Trophoblast cell (in vitro differentiated cells and primary cell): ENCODE measurements at regions not wholly inside any gene's neighbourhood (a gene's known extent, or its start where the extent isn't known, plus 50 kb on each side); places are given as distances from the start of the nearest gene placed in this dataset.

ENCODE experiments used
- DNase-seq, 2 donors: peaks; one replicate each; pipeline ENCODE4 v3.0.0-alpha.2; 2016
- H2AFZ ChIP-seq: 2 replicates; pipeline ENCODE4 v1.6.1; 2013; ENCODE audit warnings: low read length, moderate library complexity, mild to moderate bottlenecking; ENCODE audit not compliant: insufficient read depth, poor library complexity
- H2AK5ac ChIP-seq: 2 replicates; pipeline ENCODE4 v1.6.1; 2013; ENCODE audit warnings: mild to moderate bottlenecking, low read length
- H2BK120ac ChIP-seq: 2 replicates; pipeline ENCODE4 v1.6.1; 2013; ENCODE audit warnings: low read length, mild to moderate bottlenecking, moderate library complexity; ENCODE audit not compliant: insufficient read depth, poor library complexity
- H2BK12ac ChIP-seq: 2 replicates; pipeline ENCODE4 v1.6.1; 2013; ENCODE audit warnings: mild to moderate bottlenecking, low read length, moderate library complexity
- H2BK5ac ChIP-seq: 2 replicates; pipeline ENCODE4 v1.6.1; 2013; ENCODE audit warnings: low read length, low read depth, moderate library complexity, mild to moderate bottlenecking; ENCODE audit not compliant: poor library complexity
- H3K14ac ChIP-seq: 2 replicates; pipeline ENCODE4 v1.6.1; 2013; ENCODE audit warnings: mild to moderate bottlenecking, low read length
- H3K18ac ChIP-seq: 2 replicates; pipeline ENCODE4 v1.6.1; 2013; ENCODE audit warnings: mild to moderate bottlenecking, low read length
- H3K23ac ChIP-seq: 2 replicates; pipeline ENCODE4 v1.6.1; 2013; ENCODE audit warnings: low read length
- H3K27ac ChIP-seq: 2 replicates; pipeline ENCODE4 v1.5.1; 2013; ENCODE audit warnings: low read depth, mild to moderate bottlenecking, inconsistent platforms, low read length, moderate library complexity
- H3K27me3 ChIP-seq: 2 replicates; pipeline ENCODE4 v1.6.1; 2013; ENCODE audit warnings: inconsistent platforms, mild to moderate bottlenecking, low read length, moderate library complexity; ENCODE audit not compliant: insufficient read depth
- H3K36me3 ChIP-seq, 2 experiments: 1 replicate in 1 of 2; 2 replicates in 1 of 2; pipeline ENCODE4 v1.6.1; 2013; ENCODE audit warnings: low read length in 2 of 2, mild to moderate bottlenecking in 2 of 2, moderate library complexity in 1 of 2; ENCODE audit not compliant: insufficient read depth in 2 of 2, control insufficient read depth in 1 of 2
- H3K4ac ChIP-seq: 2 replicates; pipeline ENCODE4 v1.6.1; 2013; ENCODE audit warnings: low read depth, mild to moderate bottlenecking, low read length, moderate library complexity
- H3K4me1 ChIP-seq, 2 experiments: 1 replicate in 1 of 2; 2 replicates in 1 of 2; pipeline ENCODE4 v1.6.1; 2013; ENCODE audit warnings: low read length in 2 of 2, mild to moderate bottlenecking in 2 of 2, moderate library complexity in 1 of 2; ENCODE audit not compliant: insufficient read depth in 2 of 2, control insufficient read depth in 1 of 2
- H3K4me2 ChIP-seq: 2 replicates; pipeline ENCODE4 v1.6.1; 2013; ENCODE audit warnings: inconsistent platforms, mild to moderate bottlenecking, low read length, moderate library complexity
- H3K4me3 ChIP-seq: 2 replicates; pipeline ENCODE4 v1.5.1; 2013; ENCODE audit warnings: mild to moderate bottlenecking, low read depth, low read length, inconsistent platforms
- H3K79me1 ChIP-seq: one replicate; pipeline ENCODE4 v1.6.1; 2013; ENCODE audit warnings: low read length
- H3K79me2 ChIP-seq: 2 replicates; pipeline ENCODE4 v1.6.1; 2013; ENCODE audit warnings: low read length, mild to moderate bottlenecking; ENCODE audit not compliant: control insufficient read depth, insufficient read depth, poor library complexity
- H3K9ac ChIP-seq: 2 replicates; pipeline ENCODE4 v1.6.1; 2013; ENCODE audit warnings: mild to moderate bottlenecking, low read length
- H3K9me3 ChIP-seq: 2 replicates; pipeline ENCODE4 v1.6.1; 2013; ENCODE audit warnings: low read depth, mild to moderate bottlenecking, control low read depth, inconsistent platforms, low read length; ENCODE audit not compliant: insufficient read depth
- H4K12ac ChIP-seq: 2 replicates; pipeline ENCODE4 v1.6.1; 2013; ENCODE audit warnings: low read depth, mild to moderate bottlenecking, low read length, moderate library complexity
- H4K8ac ChIP-seq: 2 replicates; pipeline ENCODE4 v1.6.1; 2013; ENCODE audit warnings: low read depth, mild to moderate bottlenecking, low read length, moderate library complexity
- H4K91ac ChIP-seq: one replicate; pipeline ENCODE4 v1.6.1; 2013; ENCODE audit warnings: low read depth, mild to moderate bottlenecking, low read length, moderate library complexity
- WGBS: extraction: QIAGEN DNeasy Blood & Tissue Kit; methylation state at CpG from one replicate; pipeline ENCODE4 v1.1.7; 2013; ENCODE audit warnings: missing lambda C conversion rate; ENCODE audit not compliant: insufficient read length, insufficient coverage; ENCODE audit errors: extremely low coverage; 5-methylcytosine and 5-hydroxymethylcytosine counted together

GRCh38 chr3:168981396-168981795 is 682.1 kb downstream of the MECOM start:
- Histone ChIP-seq H3K23ac (no peak overlapping the region), H3K36me3 (no peaks in the 10 kb centered on the region), H2AK5ac (no peak overlapping the region), H2BK5ac (no peak overlapping the region), H2BK12ac (no peak overlapping the region), H3K79me1 (no peaks in the 10 kb centered on the region), H3K27ac (no peak overlapping the region), H3K4me3 (no peak overlapping the region), H3K4ac (no peak overlapping the region), H4K8ac (no peak overlapping the region), H3K9ac (no peak overlapping the region), H3K79me2 (no peaks in the 10 kb centered on the region), H3K9me3 (no peaks in the 10 kb centered on the region), H3K4me2 (no peak overlapping the region), H2BK120ac (no peak overlapping the region), H3K27me3 (no peaks in the 10 kb centered on the region), H3K18ac (no peak overlapping the region), H3K4me1 (no peaks in the 10 kb centered on the region), H2AFZ (no peak overlapping the region), H4K91ac (no peak overlapping the region), H3K14ac (no peak overlapping the region), H4K12ac (no peak overlapping the region)
- DNase-seq: no peak
- WGBS: no CpG with 5 or more reads among the region's 4 CpGs

DNA sequence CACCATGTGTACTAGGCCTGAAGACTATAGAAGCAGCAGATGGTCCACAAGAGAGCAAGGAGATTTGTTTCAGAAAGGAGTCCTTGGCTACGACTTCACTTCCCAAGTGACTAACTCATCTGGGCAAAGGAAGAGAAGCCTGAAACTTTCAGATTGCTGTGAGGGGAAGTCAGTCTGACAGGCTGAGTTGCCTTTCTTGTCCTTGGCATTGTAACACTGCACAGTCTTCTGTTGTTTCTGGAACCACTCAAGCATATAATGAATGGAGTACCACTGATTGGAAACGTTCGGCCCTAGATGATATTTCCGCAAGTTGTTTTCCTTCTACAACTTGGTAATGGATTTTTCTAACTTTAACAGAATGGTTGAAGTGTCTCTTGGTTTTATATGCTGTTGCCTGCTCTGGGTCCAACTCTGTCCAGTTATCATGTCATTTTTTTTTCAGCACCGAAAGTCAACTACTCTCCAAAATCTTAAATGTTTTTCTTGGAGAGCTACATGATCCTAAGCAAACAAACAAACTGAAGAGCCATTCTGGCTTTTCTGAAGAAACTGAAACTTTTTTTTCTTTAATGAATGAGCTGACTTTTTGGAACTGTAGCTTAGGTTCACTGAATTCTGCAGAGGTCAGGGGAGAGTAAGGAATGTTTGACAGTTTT is 685.7 kb downstream of the MECOM start:
- no peak overlapping the region for H3K4ac ChIP-seq
- H3K36me3 ChIP-seq: no peaks in the 10 kb centered on the region
- H3K18ac ChIP-seq: no peak overlapping the region
- H2BK120ac ChIP-seq: no peak overlapping the region
- DNase-seq: no peak
- no peak overlapping the region for H2AFZ ChIP-seq
- H4K12ac ChIP-seq: no peak overlapping the region
- H3K79me1 ChIP-seq: no peaks in the 10 kb centered on the region
- no peak overlapping the region for H4K91ac ChIP-seq
- H3K9ac ChIP-seq: no peak overlapping the region
- H3K4me3 ChIP-seq: no peak overlapping the region
- no peak overlapping the region for H2AK5ac ChIP-seq
- no peaks in the 10 kb centered on the region for H3K4me1 ChIP-seq
- no CpG with 5 or more reads among the region's 5 CpGs for WGBS
- no peak overlapping the region for H2BK12ac ChIP-seq
- H3K4me2 ChIP-seq: no peak overlapping the region
- H3K9me3 ChIP-seq: no peaks in the 10 kb centered on the region
- H3K27ac ChIP-seq: no peak overlapping the region
- H3K23ac ChIP-seq: no peak overlapping the region
- no peak overlapping the region for H4K8ac ChIP-seq
- H2BK5ac ChIP-seq: peak overlapping the region; percentile 31
- H3K79me2 ChIP-seq: no peaks in the 10 kb centered on the region
- H3K14ac ChIP-seq: no peak overlapping the region
- H3K27me3 ChIP-seq: no peaks in the 10 kb centered on the region

GRCh38 chr3:168976969-168977368 is 686.5 kb downstream of the MECOM start:
- H3K4me3 ChIP-seq: no peak overlapping the region
- H3K9me3 ChIP-seq: no peaks in the 10 kb centered on the region
- H3K4ac ChIP-seq: no peak overlapping the region

DNA sequence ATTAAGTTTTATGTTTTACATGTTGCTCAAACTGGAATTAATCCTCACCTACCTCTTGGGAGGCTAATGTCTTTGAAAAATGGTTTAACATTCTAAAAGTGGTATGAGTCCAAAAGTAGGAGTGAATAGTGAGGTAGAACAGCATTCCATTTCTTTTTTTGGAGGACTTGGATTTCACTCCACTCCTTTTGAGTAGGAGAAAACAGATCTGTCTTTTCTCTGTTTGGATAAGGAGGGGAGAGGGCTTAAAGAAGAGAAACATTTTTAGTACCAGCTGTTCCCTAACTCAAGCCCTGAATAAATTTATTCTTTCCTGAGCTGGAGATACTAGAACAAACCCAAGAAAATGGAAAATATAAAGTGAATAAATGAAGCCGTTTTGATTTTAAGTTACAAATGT is 687.9 kb downstream of the MECOM start:
- H3K23ac ChIP-seq: no peak overlapping the region
- no peaks in the 10 kb centered on the region for H3K79me1 ChIP-seq
- no peaks in the 10 kb centered on the region for H3K36me3 ChIP-seq
- no peak overlapping the region for H3K4ac ChIP-seq
- no peaks in the 10 kb centered on the region for H3K9me3 ChIP-seq
- no peak overlapping the region for H4K12ac ChIP-seq
- H2AK5ac ChIP-seq: no peak overlapping the region
- H3K4me1 ChIP-seq: no peaks in the 10 kb centered on the region
- H2BK12ac ChIP-seq: no peak overlapping the region
- DNase-seq: no peak
- no peak overlapping the region for H3K18ac ChIP-seq
- no peak overlapping the region for H2AFZ ChIP-seq
- no peak overlapping the region for H4K8ac ChIP-seq
- H3K4me2 ChIP-seq: no peak overlapping the region
- no peak overlapping the region for H4K91ac ChIP-seq
- WGBS: no CpG with 5 or more reads among the region's 1 CpG
- H3K27ac ChIP-seq: no peak overlapping the region
- no peak overlapping the region for H2BK120ac ChIP-seq
- no peak overlapping the region for H3K4me3 ChIP-seq
- H3K27me3 ChIP-seq: no peaks in the 10 kb centered on the region
- H3K14ac ChIP-seq: no peak overlapping the region
- no peaks in the 10 kb centered on the region for H3K79me2 ChIP-seq
- H3K9ac ChIP-seq: no peak overlapping the region
- no peak overlapping the region for H2BK5ac ChIP-seq

More at GRCh38 chr3:168976969-168977368, 686.5 kb downstream of the MECOM start:
- Histone ChIP-seq H2BK120ac (no peak overlapping the region), H3K27ac (no peak overlapping the region), H3K9ac (no peak overlapping the region), H2AK5ac (no peak overlapping the region), H3K79me2 (no peaks in the 10 kb centered on the region), H3K4me1 (no peaks in the 10 kb centered on the region), H3K14ac (no peak overlapping the region), H3K36me3 (no peaks in the 10 kb centered on the region), H3K4me2 (no peak overlapping the region), H4K8ac (no peak overlapping the region), H2AFZ (no peak overlapping the region), H4K91ac (no peak overlapping the region), H3K18ac (no peak overlapping the region), H3K79me1 (no peaks in the 10 kb centered on the region), H2BK12ac (no peak overlapping the region), H2BK5ac (no peak overlapping the region), H4K12ac (no peak overlapping the region), H3K23ac (no peak overlapping the region), H3K27me3 (no peaks in the 10 kb centered on the region)
- WGBS: no CpG with 5 or more reads among the region's 2 CpGs
- no peak for DNase-seq
